ENCODE measurements at regions not wholly inside any gene's neighbourhood (a gene's known extent, or its start where the extent isn't known, plus 50 kb on each side); places are given as distances from the start of the nearest gene placed in this dataset.

- H3K27ac ChIP-seq = no peak overlapping the region
- no peak for DNase-seq
- 90 to 91% methylated on average over 1 of the region's 1 CpG for WGBS, 2 donors
- H3K9me3 ChIP-seq = no peaks in the 10 kb centered on the region
- intact Hi-C loops (cut with DNase I) = no loop called here
- H3K4me1 ChIP-seq = no peaks in the 10 kb centered on the region
- no peak overlapping the region for H3K4me3 ChIP-seq
- no peaks in the 10 kb centered on the region for H3K27me3 ChIP-seq
- TF ChIP-seq CTCF (IDR thresholded peaks at IDR 0.05) (no peak), POLR2A (IDR thresholded peaks at IDR 0.05) (no peak)
- H3K36me3 ChIP-seq = no peaks in the 10 kb centered on the region
These were observed 93.0 kb downstream of the PPP1R3A start for GRCh38 chr7:113825832-113826231.

- no peaks in the 10 kb centered on the region for H3K9me3 ChIP-seq
- DNase-seq = no peak
- no peaks in the 10 kb centered on the region for H3K36me3 ChIP-seq
- intact Hi-C loops (cut with DNase I) = no loop called here
- TF ChIP-seq CTCF (IDR thresholded peaks at IDR 0.05) = no peak
- TF ChIP-seq POLR2A (IDR thresholded peaks at IDR 0.05) = no peak
- WGBS, 2 donors = 57 to 62% methylated on average over 3 of the region's 3 CpGs
- no peak overlapping the region for H3K27ac ChIP-seq
- no peaks in the 10 kb centered on the region for H3K4me1 ChIP-seq
- H3K27me3 ChIP-seq = no peaks in the 10 kb centered on the region
- no peak overlapping the region for H3K4me3 ChIP-seq
These were observed 94.5 kb downstream of the PPP1R3A start for GRCh38 chr7:113824117-113824823.

GRCh38 chr7:113819474-113819873 is 99.3 kb downstream of the PPP1R3A start:
- TF ChIP-seq POLR2A (IDR thresholded peaks at IDR 0.05) (no peak), CTCF (IDR thresholded peaks at IDR 0.05) (no peak)
- Histone ChIP-seq H3K27ac (no peak overlapping the region), H3K27me3 (no peaks in the 10 kb centered on the region), H3K4me3 (no peak overlapping the region), H3K36me3 (no peaks in the 10 kb centered on the region), H3K9me3 (no peaks in the 10 kb centered on the region), H3K4me1 (no peaks in the 10 kb centered on the region)
- WGBS, 2 donors = 60% methylated on average over 1 of the region's 1 CpG
- intact Hi-C loops (cut with DNase I) = no loop called here
- no peak for DNase-seq

GRCh38 chr7:113816639-113817038 is 102.2 kb downstream of the PPP1R3A start:
- no peak overlapping the region for H3K4me3 ChIP-seq
- DNase-seq = no peak
- TF ChIP-seq CTCF (IDR thresholded peaks at IDR 0.05) = no peak
- no peak for TF ChIP-seq POLR2A (IDR thresholded peaks at IDR 0.05)
- no peaks in the 10 kb centered on the region for H3K36me3 ChIP-seq
- intact Hi-C loops (cut with DNase I) = no loop called here
- no peaks in the 10 kb centered on the region for H3K9me3 ChIP-seq
- H3K4me1 ChIP-seq = no peaks in the 10 kb centered on the region
- no peaks in the 10 kb centered on the region for H3K27me3 ChIP-seq
- no peak overlapping the region for H3K27ac ChIP-seq

- no peak overlapping the region for H3K27ac ChIP-seq
- no peaks in the 10 kb centered on the region for H3K9me3 ChIP-seq
- TF ChIP-seq POLR2A (IDR thresholded peaks at IDR 0.05) (no peak), CTCF (IDR thresholded peaks at IDR 0.05) (no peak)
- no peaks in the 10 kb centered on the region for H3K27me3 ChIP-seq
- no peak overlapping the region for H3K4me3 ChIP-seq
- H3K36me3 ChIP-seq = no peaks in the 10 kb centered on the region
- DNase-seq = no peak
- no peaks in the 10 kb centered on the region for H3K4me1 ChIP-seq
- intact Hi-C loops (cut with DNase I) = no loop called here
- 43 to 45% methylated on average over 1 of the region's 1 CpG for WGBS, 2 donors
These were observed 105.3 kb downstream of the PPP1R3A start for GRCh38 chr7:113813471-113813870.

Measured in esophagus squamous epithelium (tissue), 5 donors.